OCI-LY7 (cell line): ENCODE measurements at regions not wholly inside any gene's neighbourhood (a gene's known extent, or its start where the extent isn't known, plus 50 kb on each side); places are given as distances from the start of the nearest gene placed in this dataset.

Experiments
- BruUV-seq: library from RNA; stranded (reverse); fragments of 400-500 nt; replicated peaks from 2 replicates; lab custom pipeline; 2021; lab: Mats Ljungman, UMichigan
- CTCF ChIA-PET: fragments of 300-600 bp; sonication (Branson Sonifier 250); formaldehyde crosslinking; loops from one replicate; lab custom pipeline; 2022; ENCODE audit warnings: antibody characterized with exemption; ENCODE audit not compliant: unreplicated experiment; lab: Charles Lee
- POLR2A ChIA-PET: fragments of 300-600 bp; sonication (Branson Sonifier 250); formaldehyde crosslinking; loops from one replicate; lab custom pipeline; 2022; ENCODE audit warnings: antibody characterized with exemption; lab: Charles Lee
- DNase-seq: peaks from one replicate; pipeline ENCODE4 v3.0.0-alpha.2; 2015; ENCODE audit warnings: low spot score
- H2AFZ ChIP-seq: fragments of 200-600 bp; sonication (generic), shearing (Covaris generic); 2 replicates; pipeline ENCODE4 v1.6.1; 2014; ENCODE audit warnings: mild to moderate bottlenecking, antibody characterized with exemption, low read length, moderate library complexity
- H3K27ac ChIP-seq: fragments of 200-600 bp; sonication (generic); 2 replicates; pipeline ENCODE4 v1.5.1; 2014; ENCODE audit warnings: mixed run types, low read depth, mild to moderate bottlenecking, moderate library complexity, low read length, inconsistent platforms; ENCODE audit not compliant: poor library complexity, severe bottlenecking
- H3K36me3 ChIP-seq: fragments of 200-600 bp; sonication (generic); 2 replicates; pipeline ENCODE4 v1.6.1; 2014; ENCODE audit warnings: mild to moderate bottlenecking, antibody characterized with exemption, low read length, moderate library complexity, mixed read lengths; ENCODE audit not compliant: insufficient read depth
- H3K4me1 ChIP-seq: fragments of 200-600 bp; sonication (generic); 2 replicates; pipeline ENCODE4 v1.5.1; 2014; ENCODE audit warnings: mild to moderate bottlenecking, low read length; ENCODE audit not compliant: insufficient read depth, poor library complexity, severe bottlenecking
- H3K4me2 ChIP-seq: fragments of 200-600 bp; sonication (generic); 2 replicates; pipeline ENCODE4 v1.6.1; 2014; ENCODE audit warnings: mild to moderate bottlenecking, low read length
- H3K4me3 ChIP-seq: fragments of 200-600 bp; sonication (generic); 2 replicates; pipeline ENCODE4 v1.5.1; 2014; ENCODE audit warnings: mild to moderate bottlenecking, low read depth, low read length; ENCODE audit not compliant: poor library complexity, severe bottlenecking
- H3K79me2 ChIP-seq: fragments of 200-600 bp; sonication (generic); 2 replicates; pipeline ENCODE4 v1.6.1; 2016; ENCODE audit warnings: low read depth, mild to moderate bottlenecking, low read length, moderate library complexity, mixed read lengths; ENCODE audit not compliant: insufficient read depth
- H3K9me2 ChIP-seq: fragments of 200-600 bp; sonication (generic); 2 replicates; pipeline ENCODE4 v1.6.1; 2016; ENCODE audit warnings: mild to moderate bottlenecking, low read length, mixed read lengths; ENCODE audit not compliant: insufficient read depth
- H3K9me3 ChIP-seq: fragments of 200-600 bp; sonication (generic); 2 replicates; pipeline ENCODE4 v1.6.1; 2014; ENCODE audit warnings: mild to moderate bottlenecking, mixed run types, low read length, mixed read lengths
- H4K20me1 ChIP-seq: fragments of 200-600 bp; sonication (generic); 2 replicates; pipeline ENCODE4 v1.6.1; 2014; ENCODE audit warnings: mild to moderate bottlenecking, antibody characterized with exemption, low read length, moderate library complexity, mixed read lengths; ENCODE audit not compliant: insufficient read depth
- CTCF ChIP-seq: fragments of 200-600 bp; sonication (generic); conservative IDR thresholded peaks from 2 replicates; pipeline ENCODE4 v1.5.1; 2014; ENCODE audit warnings: mild to moderate bottlenecking, antibody characterized with exemption, low read length, moderate library complexity, mixed read lengths
- EZH2phosphoT487 ChIP-seq: fragments of 200-600 bp; sonication (generic); IDR thresholded peaks from 2 replicates; pipeline ENCODE4 v1.6.1; 2018; ENCODE audit warnings: low read depth, borderline replicate concordance, mild to moderate bottlenecking, mixed run types, antibody characterized with exemption, low read length, moderate library complexity, mixed read lengths
- intact Hi-C: fragments of 100-400 bp; cut with micrococcal nuclease; formaldehyde crosslinking; loops from one replicate; pipeline ENCODE4 v1.10.0; 2022; ENCODE audit not compliant: unreplicated experiment

GRCh38 chr7:7304705-7305450, 122.5 kb downstream of the C1GALT1 start:
- Histone ChIP-seq H3K4me2 (no peak overlapping the region), H2AFZ (no peak overlapping the region), H3K36me3 (no peaks in the 10 kb centered on the region), H4K20me1 (no peaks in the 10 kb centered on the region), H3K79me2 (no peaks in the 10 kb centered on the region), H3K27ac (no peak overlapping the region), H3K9me2 (no peaks in the 10 kb centered on the region), H3K4me1 (no peaks in the 10 kb centered on the region), H3K4me3 (no peak overlapping the region), H3K9me3 (no peaks in the 10 kb centered on the region)
- ChIA-PET CTCF (no interaction called here), POLR2A (interaction anchor here (0.6 to 0.9 kb wide), 2 partner anchors 16 to 20 kb away, joined by 3 to 6 read pairs; no protein-coding TSS in a partner anchor)
- BruUV-seq = no TSS peak
- TF ChIP-seq EZH2phosphoT487 (no peak), CTCF (no peak)
- DNase-seq = no peak
- intact Hi-C loops = loop anchor here (10.0 kb wide), 1 partner anchor 200 kb away; no protein-coding TSS in a partner anchor

- Histone ChIP-seq H3K4me2 (no peak overlapping the region), H3K9me3 (no peaks in the 10 kb centered on the region), H3K27ac (no peak overlapping the region), H4K20me1 (no peaks in the 10 kb centered on the region), H3K4me3 (no peak overlapping the region), H3K79me2 (no peaks in the 10 kb centered on the region), H2AFZ (no peak overlapping the region), H3K36me3 (no peaks in the 10 kb centered on the region), H3K9me2 (no peaks in the 10 kb centered on the region), H3K4me1 (no peaks in the 10 kb centered on the region)
- no peak for DNase-seq
- BruUV-seq = no TSS peak
- ChIA-PET POLR2A (no interaction called here), CTCF (no interaction called here)
- intact Hi-C loops = loop anchor here (10.0 kb wide), 1 partner anchor 201 kb away; no protein-coding TSS in a partner anchor
- no peak for TF ChIP-seq EZH2phosphoT487
- TF ChIP-seq CTCF = no peak
Observed at GRCh38 chr7:7306231-7306630, 123.9 kb downstream of the C1GALT1 start.
